IPS DF 4.7 (cell line): ENCODE measurements at regions not wholly inside any gene's neighbourhood (a gene's known extent, or its start where the extent isn't known, plus 50 kb on each side); places are given as distances from the start of the nearest gene placed in this dataset.
A peak's percentile ranks its signal among the peaks of the same experiment; 100 is the strongest.

Source experiments
- DNase-seq: peaks from one replicate; pipeline ENCODE4 v3.0.0-alpha.2; 2013; ENCODE audit warnings: low spot score; ENCODE audit errors: extremely low read depth

- DNase-seq: peak; percentile 62
Observed at GRCh38 chr3:109532257-109533216, 195.2 kb upstream of the DPPA4 start.

- no peak for DNase-seq
Observed at GRCh38 chr3:109545746-109546145, 208.4 kb upstream of the DPPA4 start.

- DNase-seq: no peak
Observed at GRCh38 chr3:109548192-109548938, 211.0 kb upstream of the DPPA4 start.

- no peak for DNase-seq
Observed at GRCh38 chr3:109553591-109554371, 216.4 kb upstream of the DPPA4 start.

- no peak for DNase-seq
Observed at GRCh38 chr3:109559389-109559788, 222.0 kb upstream of the DPPA4 start.

GRCh38 chr3:109563149-109563548 is 225.8 kb upstream of the DPPA4 start:
- no peak for DNase-seq

GRCh38 chr3:109569135-109569846 is 231.9 kb upstream of the DPPA4 start:
- DNase-seq: no peak

- no peak for DNase-seq
Observed at GRCh38 chr3:109570408-109570807, 233.1 kb upstream of the DPPA4 start.

GRCh38 chr3:109572301-109572700 is 235.0 kb upstream of the DPPA4 start:
- no peak for DNase-seq

- no peak for DNase-seq
Observed at GRCh38 chr3:109596991-109597390, 259.6 kb upstream of the DPPA4 start.

- DNase-seq: no peak
Observed at GRCh38 chr3:109597444-109597843, 260.1 kb upstream of the DPPA4 start.

- DNase-seq: no peak
Observed at GRCh38 chr3:109607897-109608296, 270.6 kb upstream of the DPPA4 start.

- DNase-seq: no peak
Observed at GRCh38 chr3:109608574-109608973, 271.2 kb upstream of the DPPA4 start.

GRCh38 chr3:109618766-109619378 is 281.5 kb upstream of the DPPA4 start:
- DNase-seq: no peak

- no peak for DNase-seq
Observed at GRCh38 chr3:109631897-109632296, 294.6 kb upstream of the DPPA4 start.

GRCh38 chr3:109640146-109640652 is 302.9 kb upstream of the DPPA4 start:
- no peak for DNase-seq

- DNase-seq: no peak
Observed at GRCh38 chr3:109642025-109642424, 304.7 kb upstream of the DPPA4 start.

- no peak for DNase-seq
Observed at GRCh38 chr3:109643590-109643989, 306.2 kb upstream of the DPPA4 start.

- no peak for DNase-seq
Observed at GRCh38 chr3:109644332-109644731, 307.0 kb upstream of the DPPA4 start.

- DNase-seq: no peak
Observed at GRCh38 chr3:109644746-109645145, 307.4 kb upstream of the DPPA4 start.
